Tibial nerve (tissue), 4 donors: ENCODE measurements at regions not wholly inside any gene's neighbourhood (a gene's known extent, or its start where the extent isn't known, plus 50 kb on each side); places are given as distances from the start of the nearest gene placed in this dataset.

Source experiments
- DNase-seq, 2 donors: peaks; one replicate each; pipeline ENCODE4 v3.0.0-alpha.2; 2019; ENCODE audit warnings: low spot score in 2 of 2
- H3K27ac ChIP-seq, 4 donors: fragments of 200-600 bp; sonication (generic) in 3 of 4; one replicate each; pipeline ENCODE4 v1.5.1; 2017 to 2019; ENCODE audit warnings: mild to moderate bottlenecking in 1 of 4
- H3K27me3 ChIP-seq, 2 donors: fragments of 200-600 bp; sonication (generic) in 1 of 2; one replicate each; pipeline versions ENCODE4 v1.5.1 to v1.6.0; 2017 to 2019
- H3K36me3 ChIP-seq, 3 donors: fragments of 200-600 bp; sonication (generic); one replicate each; pipeline ENCODE4 v1.5.1; 2018 to 2019
- H3K4me1 ChIP-seq, 4 donors: fragments of 200-600 bp; sonication (generic) in 3 of 4; one replicate each; pipeline ENCODE4 v1.5.1; 2017 to 2019
- H3K4me3 ChIP-seq, 4 donors: fragments of 200-600 bp; sonication (generic) in 3 of 4; one replicate each; pipeline ENCODE4 v1.5.1; 2017 to 2019; ENCODE audit warnings: mild to moderate bottlenecking in 1 of 4, moderate library complexity in 1 of 4
- H3K9me3 ChIP-seq, 4 donors: fragments of 200-600 bp; sonication (generic) in 3 of 4; one replicate each; pipeline ENCODE4 v1.5.1; 2017 to 2019
- CTCF ChIP-seq, 5 experiments: fragments of 200-600 bp in 3 of 5; fragments of 450-650 bp in 2 of 5; sonication (generic) in 3 of 5; IDR thresholded peaks; one replicate each; pipeline ENCODE4 v1.5.1; 2016 to 2019; ENCODE audit warnings: antibody characterized with exemption in 5 of 5, mild to moderate bottlenecking in 3 of 5, moderate library complexity in 2 of 5
- EP300 ChIP-seq, 2 donors: sonication (generic); formaldehyde crosslinking; IDR thresholded peaks; one replicate each; pipeline ENCODE4 v1.6.1; 2017; ENCODE audit warnings: antibody characterized with exemption in 2 of 2, mild to moderate bottlenecking in 1 of 2
- POLR2A ChIP-seq, 2 donors: fragments of 450-650 bp; IDR thresholded peaks; one replicate each; pipeline ENCODE4 v1.6.1; 2017; ENCODE audit warnings: antibody characterized with exemption in 2 of 2, mild to moderate bottlenecking in 2 of 2, moderate library complexity in 2 of 2
- WGBS, 2 donors: methylation state at CpG; one replicate each; pipeline ENCODE4 v1.1.5; 2018; 5-methylcytosine and 5-hydroxymethylcytosine counted together

- no peaks in the 10 kb centered on the region for H3K4me1 ChIP-seq
- no peak overlapping the region for H3K4me3 ChIP-seq
- no peaks in the 10 kb centered on the region for H3K27me3 ChIP-seq
- no peak overlapping the region for H3K27ac ChIP-seq
- no peaks in the 10 kb centered on the region for H3K36me3 ChIP-seq
- TF ChIP-seq POLR2A (IDR thresholded peaks at IDR 0.05), result no peak
- no peak for TF ChIP-seq CTCF (IDR thresholded peaks at IDR 0.05)
- TF ChIP-seq EP300 (IDR thresholded peaks at IDR 0.05), result no peak
- DNase-seq, result no peak
- H3K9me3 ChIP-seq, result peaks cover 0 to 2% (median 0%) of the 10 kb centered on the region in 4 donors
Observed at GRCh38 chr6:91266156-91266555, 679.3 kb upstream of the MAP3K7 start.

- no peak overlapping the region for H3K4me3 ChIP-seq
- DNase-seq, result no peak
- no peaks in the 10 kb centered on the region for H3K27me3 ChIP-seq
- H3K27ac ChIP-seq, result no peak overlapping the region
- H3K4me1 ChIP-seq, result peaks cover 0 to 5% (median 0%) of the 10 kb centered on the region in 4 donors
- TF ChIP-seq EP300 (IDR thresholded peaks at IDR 0.05) (no peak), CTCF (IDR thresholded peaks at IDR 0.05) (no peak), POLR2A (IDR thresholded peaks at IDR 0.05) (no peak)
- H3K9me3 ChIP-seq, result no peaks in the 10 kb centered on the region
- WGBS, 2 donors, result 88 to 94% methylated on average over 2 of the region's 2 CpGs
- H3K36me3 ChIP-seq, result no peaks in the 10 kb centered on the region
Observed at GRCh38 chr6:91243436-91243835, 656.6 kb upstream of the MAP3K7 start.

- TF ChIP-seq CTCF (IDR thresholded peaks at IDR 0.05) (no peak), EP300 (IDR thresholded peaks at IDR 0.05) (no peak), POLR2A (IDR thresholded peaks at IDR 0.05) (no peak)
- Histone ChIP-seq H3K9me3 (no peaks in the 10 kb centered on the region), H3K27ac (no peak overlapping the region), H3K4me1 (peaks cover 0 to 5% (median 0%) of the 10 kb centered on the region in 4 donors), H3K27me3 (no peaks in the 10 kb centered on the region), H3K36me3 (no peaks in the 10 kb centered on the region), H3K4me3 (no peak overlapping the region)
- WGBS, 2 donors, result 54 to 62% methylated on average over 3 of the region's 3 CpGs
- no peak for DNase-seq
Observed at GRCh38 chr6:91242614-91242949, 655.7 kb upstream of the MAP3K7 start.

GRCh38 chr6:91241946-91242613 lies 655.2 kb upstream of the MAP3K7 start:
- Histone ChIP-seq H3K4me3 (no peak overlapping the region), H3K36me3 (no peaks in the 10 kb centered on the region), H3K9me3 (no peaks in the 10 kb centered on the region), H3K27me3 (no peaks in the 10 kb centered on the region), H3K4me1 (peaks cover 0 to 5% (median 0%) of the 10 kb centered on the region in 4 donors), H3K27ac (no peak overlapping the region)
- no peak for TF ChIP-seq CTCF (IDR thresholded peaks at IDR 0.05)
- 47 to 51% methylated on average over 6 of the region's 6 CpGs for WGBS, 2 donors
- DNase-seq, result no peak

GRCh38 chr6:91240878-91241603 lies 654.2 kb upstream of the MAP3K7 start:
- no peaks in the 10 kb centered on the region for H3K27me3 ChIP-seq
- no peak overlapping the region for H3K27ac ChIP-seq
- no peak overlapping the region for H3K4me3 ChIP-seq
- 51 to 74% methylated on average over 1 of the region's 1 CpG for WGBS, 2 donors
- no peak for TF ChIP-seq CTCF (IDR thresholded peaks at IDR 0.05)
- TF ChIP-seq EP300 (IDR thresholded peaks at IDR 0.05), result no peak
- TF ChIP-seq POLR2A (IDR thresholded peaks at IDR 0.05), result no peak
- H3K4me1 ChIP-seq, result peaks cover 0 to 5% (median 0%) of the 10 kb centered on the region in 4 donors
- H3K9me3 ChIP-seq, result no peaks in the 10 kb centered on the region
- DNase-seq, result no peak
- no peaks in the 10 kb centered on the region for H3K36me3 ChIP-seq
